SK-N-SH treated with all-trans-retinoic acid at 6 μM for 48 hours (cell line): ENCODE measurements at regions not wholly inside any gene's neighbourhood (a gene's known extent, or its start where the extent isn't known, plus 50 kb on each side); places are given as distances from the start of the nearest gene placed in this dataset.
A peak's percentile ranks its signal among the peaks of the same experiment; 100 is the strongest.

Experiments used
- ATAC-seq: fragments of 200-7000 bp; cut with Tn5 transposase; 3 replicates; pipeline ENCODE4 v1.9.1; 2020; ENCODE audit warnings: mild to moderate bottlenecking, moderate library complexity
- ARNTL ChIP-seq: fragments of 450-650 bp; formaldehyde crosslinking; IDR thresholded peaks from 2 replicates; pipeline ENCODE4 v1.5.0; 2020; ENCODE audit warnings: low read depth, mild to moderate bottlenecking, moderate library complexity, borderline replicate concordance
- BACH2 ChIP-seq: fragments of 250-450 bp; sonication (Bioruptor Pico); IDR thresholded peaks from 2 replicates; pipeline ENCODE4 v1.9.0; 2021; ENCODE audit warnings: mild to moderate bottlenecking, borderline replicate concordance
- CREB5 ChIP-seq: fragments of 250-450 bp; sonication (Bioruptor Pico); IDR thresholded peaks from 2 replicates; pipeline ENCODE4 v1.5.1; 2020; ENCODE audit warnings: low read depth, mild to moderate bottlenecking, moderate library complexity
- CSDC2 ChIP-seq: fragments of 250-450 bp; sonication (Bioruptor Pico); IDR thresholded peaks from 2 replicates; pipeline ENCODE4 v1.5.0; 2020; ENCODE audit warnings: mild to moderate bottlenecking, moderate library complexity
- CSRNP3 ChIP-seq: fragments of 250-450 bp; sonication (Bioruptor Pico); IDR thresholded peaks from 2 replicates; pipeline ENCODE4 v1.5.1; 2021; ENCODE audit warnings: mild to moderate bottlenecking, moderate library complexity
- ESRRG ChIP-seq: fragments of 250-450 bp; sonication (Bioruptor Pico); IDR thresholded peaks from 2 replicates; pipeline ENCODE4 v1.6.1; 2021; ENCODE audit warnings: mild to moderate bottlenecking
- ISL1 ChIP-seq: fragments of 250-450 bp; sonication (Bioruptor Pico); IDR thresholded peaks from 2 replicates; pipeline ENCODE4 v2.1.2; 2022; ENCODE audit warnings: mild to moderate bottlenecking, moderate library complexity
- OSR1 ChIP-seq: fragments of 250-450 bp; sonication (Bioruptor Pico); IDR thresholded peaks from 2 replicates; pipeline ENCODE4 v1.8.0; 2022; ENCODE audit warnings: moderate library complexity, mild to moderate bottlenecking, inconsistent platforms
- PATZ1 ChIP-seq: fragments of 250-450 bp; sonication (Bioruptor Pico); IDR thresholded peaks from 2 replicates; pipeline ENCODE4 v1.8.0; 2020; ENCODE audit warnings: mild to moderate bottlenecking, moderate library complexity, borderline replicate concordance
- POU6F1 ChIP-seq: fragments of 250-450 bp; sonication (Bioruptor Pico); IDR thresholded peaks from 2 replicates; pipeline ENCODE4 v1.8.0; 2021; ENCODE audit warnings: low read depth, mild to moderate bottlenecking, moderate library complexity, borderline replicate concordance
- PPARA ChIP-seq: fragments of 250-450 bp; sonication (Bioruptor Pico); IDR thresholded peaks from 2 replicates; pipeline ENCODE4 v1.5.0; 2020; ENCODE audit warnings: mild to moderate bottlenecking, borderline replicate concordance
- RARB ChIP-seq: fragments of 250-450 bp; sonication (Bioruptor Pico); IDR thresholded peaks from 2 replicates; pipeline ENCODE4 v1.8.0; 2021; ENCODE audit warnings: mild to moderate bottlenecking, moderate library complexity
- SNAI2 ChIP-seq: fragments of 250-450 bp; sonication (Bioruptor Pico); IDR thresholded peaks from 2 replicates; pipeline ENCODE4 v1.5.0; 2020; ENCODE audit warnings: mild to moderate bottlenecking, moderate library complexity
- TCF4 ChIP-seq: fragments of 250-450 bp; sonication (Bioruptor Pico); IDR thresholded peaks from 2 replicates; pipeline ENCODE4 v1.8.0; 2021; ENCODE audit warnings: mild to moderate bottlenecking, moderate library complexity, borderline replicate concordance
- TOX ChIP-seq: fragments of 250-450 bp; sonication (Bioruptor Pico); IDR thresholded peaks from 2 replicates; pipeline ENCODE4 v1.8.0; 2021; ENCODE audit warnings: mild to moderate bottlenecking, moderate library complexity, borderline replicate concordance
- TSHZ2 ChIP-seq: fragments of 250-450 bp; sonication (Bioruptor Pico); IDR thresholded peaks from 2 replicates; pipeline ENCODE4 v1.5.0; 2020; ENCODE audit warnings: mild to moderate bottlenecking, moderate library complexity
- ZC3H10 ChIP-seq: fragments of 250-450 bp; sonication (Bioruptor Pico); IDR thresholded peaks from 2 replicates; pipeline ENCODE4 v1.5.1; 2021; ENCODE audit warnings: mild to moderate bottlenecking, moderate library complexity
- ZFP30 ChIP-seq: fragments of 450-650 bp; formaldehyde crosslinking; IDR thresholded peaks from 2 replicates; pipeline ENCODE4 v1.5.0; 2022; ENCODE audit warnings: mild to moderate bottlenecking, moderate library complexity
- ZNF70 ChIP-seq: fragments of 450-650 bp; formaldehyde crosslinking; IDR thresholded peaks from 2 replicates; pipeline ENCODE4 v1.5.0; 2020; ENCODE audit warnings: mild to moderate bottlenecking, moderate library complexity
- ZNF8 ChIP-seq: fragments of 450-650 bp; formaldehyde crosslinking; IDR thresholded peaks from 2 replicates; pipeline ENCODE4 v1.5.0; 2020; ENCODE audit warnings: mild to moderate bottlenecking, moderate library complexity

GRCh38 chr14:34356264-34356654, 105.8 kb downstream of the SPTSSA start:
- no peak; the same call in 2 of the 3 replicates for ATAC-seq
- no peak for TF ChIP-seq TSHZ2
- TF ChIP-seq PPARA (CRISPR knock-in tag): no peak
- no peak for TF ChIP-seq ZNF70
- TF ChIP-seq PATZ1: no peak
- TF ChIP-seq CSRNP3 (CRISPR knock-in tag): no peak
- no peak for TF ChIP-seq ARNTL (CRISPR knock-in tag)
- no peak for TF ChIP-seq CREB5 (CRISPR knock-in tag)
- TF ChIP-seq OSR1 (CRISPR knock-in tag): no peak
- TF ChIP-seq SNAI2 (CRISPR knock-in tag): no peak
- TF ChIP-seq ISL1 (CRISPR knock-in tag): no peak
- no peak for TF ChIP-seq ESRRG (CRISPR knock-in tag)
- TF ChIP-seq, all 23 proteins: peak for 0

GRCh38 chr14:34355584-34356263, 106.3 kb downstream of the SPTSSA start:
- peak; percentile 85 for ATAC-seq
- TF ChIP-seq CSDC2 (CRISPR knock-in tag): 0 out of 2 replicates have a peak, but pooled peaks have one; percentile 66
- no peak for TF ChIP-seq ESRRG (CRISPR knock-in tag)
- TF ChIP-seq TCF4 (CRISPR knock-in tag): no peak
- TF ChIP-seq POU6F1 (CRISPR knock-in tag): 0 out of 2 replicates have a peak, but pooled peaks have one; percentile 14
- TF ChIP-seq ZNF8: no peak
- TF ChIP-seq ZFP30 (CRISPR knock-in tag): no peak
- TF ChIP-seq SNAI2 (CRISPR knock-in tag): no peak
- TF ChIP-seq TOX (CRISPR knock-in tag): no peak
- TF ChIP-seq PPARA (CRISPR knock-in tag): no peak
- TF ChIP-seq BACH2 (CRISPR knock-in tag): no peak
- TF ChIP-seq, all 23 proteins: peak for 2

GRCh38 chr14:34354556-34354955, 107.5 kb downstream of the SPTSSA start:
- ATAC-seq: peak; percentile 87
- TF ChIP-seq ISL1 (CRISPR knock-in tag) (peak; percentile 88), ZC3H10 (CRISPR knock-in tag) (no peak), SNAI2 (CRISPR knock-in tag) (no peak), TCF4 (CRISPR knock-in tag) (peak; percentile 12; the same call in 1 of the 2 replicates), ARNTL (CRISPR knock-in tag) (no peak), ZNF8 (no peak), TSHZ2 (no peak), CSDC2 (CRISPR knock-in tag) (no peak), CSRNP3 (CRISPR knock-in tag) (no peak; the same call in 1 of the 2 replicates), RARB (CRISPR knock-in tag) (no peak), PATZ1 (peak; percentile 29; the same call in 1 of the 2 replicates), ESRRG (CRISPR knock-in tag) (no peak)
